ENCODE measurements at regions not wholly inside any gene's neighbourhood (a gene's known extent, or its start where the extent isn't known, plus 50 kb on each side); places are given as distances from the start of the nearest gene placed in this dataset.

GRCh38 chr16:6192532-6192931 lies 1094.9 kb upstream of the EEF2KMT start:
- no peaks in the 10 kb centered on the region for H3K27me3 ChIP-seq (ENCODE audit: low read length)
- H3K4me3 ChIP-seq (ENCODE audit: insufficient read depth, low read length, poor library complexity, severe bottlenecking), result no peak overlapping the region
- H3K9me2 ChIP-seq (replicated peaks; ENCODE audit: insufficient read depth, low read length), result no peaks in the 10 kb centered on the region; the same call in 1 of the 2 replicates
- no peaks in the 10 kb centered on the region for H3K9me3 ChIP-seq (ENCODE audit: insufficient read depth, low read length)
- no peaks in the 10 kb centered on the region for H4K20me1 ChIP-seq (ENCODE audit: low read depth, low read length)
- H3K27ac ChIP-seq (ENCODE audit: low read depth, low read length), result no peak overlapping the region
- no peaks in the 10 kb centered on the region for H3K36me3 ChIP-seq (ENCODE audit: low read length)
- H3K79me2 ChIP-seq (ENCODE audit: insufficient read depth, low read length), result no peaks in the 10 kb centered on the region
- H2AFZ ChIP-seq (ENCODE audit: low read depth, low read length, severe bottlenecking), result no peak overlapping the region
- no peaks in the 10 kb centered on the region for H3F3A ChIP-seq (ENCODE audit: insufficient read depth)
- H3K4me2 ChIP-seq (ENCODE audit: low read depth, low read length, poor library complexity, severe bottlenecking), result no peak overlapping the region
- TF ChIP-seq CTCF (IDR thresholded peaks at IDR 0.05; ENCODE audit: insufficient read depth, low read length, poor library complexity, severe bottlenecking) (no peak), EZH2phosphoT487 (conservative IDR thresholded peaks at IDR 0.05; ENCODE audit: low read length) (no peak)
- H3K9ac ChIP-seq (ENCODE audit: low read length), result no peak overlapping the region

GRCh38 chr16:6190776-6191175 lies 1093.2 kb upstream of the EEF2KMT start:
- Histone ChIP-seq H3K9ac (ENCODE audit: low read length) (no peak overlapping the region), H3K27ac (ENCODE audit: low read depth, low read length) (no peak overlapping the region), H3K9me3 (ENCODE audit: insufficient read depth, low read length) (no peaks in the 10 kb centered on the region), H3K4me2 (ENCODE audit: low read depth, low read length, poor library complexity, severe bottlenecking) (no peak overlapping the region), H4K20me1 (ENCODE audit: low read depth, low read length) (no peaks in the 10 kb centered on the region), H3K9me2 (replicated peaks; ENCODE audit: insufficient read depth, low read length) (no peaks in the 10 kb centered on the region; the same call in 1 of the 2 replicates), H3K79me2 (ENCODE audit: insufficient read depth, low read length) (no peaks in the 10 kb centered on the region), H3F3A (ENCODE audit: insufficient read depth) (no peaks in the 10 kb centered on the region), H2AFZ (ENCODE audit: low read depth, low read length, severe bottlenecking) (no peak overlapping the region), H3K36me3 (ENCODE audit: low read length) (no peaks in the 10 kb centered on the region), H3K4me3 (ENCODE audit: insufficient read depth, low read length, poor library complexity, severe bottlenecking) (no peak overlapping the region), H3K27me3 (ENCODE audit: low read length) (no peaks in the 10 kb centered on the region)
- no peak for TF ChIP-seq EZH2phosphoT487 (conservative IDR thresholded peaks at IDR 0.05; ENCODE audit: low read length)
- no peak for TF ChIP-seq CTCF (IDR thresholded peaks at IDR 0.05; ENCODE audit: insufficient read depth, low read length, poor library complexity, severe bottlenecking)

- H3K79me2 ChIP-seq (ENCODE audit: insufficient read depth, low read length), result no peaks in the 10 kb centered on the region
- no peak overlapping the region for H2AFZ ChIP-seq (ENCODE audit: low read depth, low read length, severe bottlenecking)
- H3K4me2 ChIP-seq (ENCODE audit: low read depth, low read length, poor library complexity, severe bottlenecking), result no peak overlapping the region
- no peak overlapping the region for H3K9ac ChIP-seq (ENCODE audit: low read length)
- H3K4me3 ChIP-seq (ENCODE audit: insufficient read depth, low read length, poor library complexity, severe bottlenecking), result no peak overlapping the region
- H3K36me3 ChIP-seq (ENCODE audit: low read length), result no peaks in the 10 kb centered on the region
- no peak overlapping the region for H3K27ac ChIP-seq (ENCODE audit: low read depth, low read length)
- no peaks in the 10 kb centered on the region for H4K20me1 ChIP-seq (ENCODE audit: low read depth, low read length)
- H3F3A ChIP-seq (ENCODE audit: insufficient read depth), result no peaks in the 10 kb centered on the region
- no peak for TF ChIP-seq EZH2phosphoT487 (conservative IDR thresholded peaks at IDR 0.05; ENCODE audit: low read length)
- no peak for TF ChIP-seq CTCF (IDR thresholded peaks at IDR 0.05; ENCODE audit: insufficient read depth, low read length, poor library complexity, severe bottlenecking)
- H3K27me3 ChIP-seq (ENCODE audit: low read length), result no peaks in the 10 kb centered on the region
- H3K9me3 ChIP-seq (ENCODE audit: insufficient read depth, low read length), result no peaks in the 10 kb centered on the region
- no peaks in the 10 kb centered on the region; the same call in 1 of the 2 replicates for H3K9me2 ChIP-seq (replicated peaks; ENCODE audit: insufficient read depth, low read length)
These were observed 1091.6 kb upstream of the EEF2KMT start for GRCh38 chr16:6189216-6189615.

Data from SU-DHL-6 (cell line).